ENCODE measurements at regions not wholly inside any gene's neighbourhood (a gene's known extent, or its start where the extent isn't known, plus 50 kb on each side); places are given as distances from the start of the nearest gene placed in this dataset.
"Not testable (repeated sequence)": the region's sequence is repeated elsewhere in the genome, so short reads cannot be mapped to it uniquely, and the experiment has no call there.

- no peak for DNase-seq (ENCODE audit: low read depth)
- TF ChIP-seq CTCF (conservative IDR thresholded peaks at IDR 0.05; ENCODE audit: low read depth, low read length), result no peak
- no peak overlapping the region for H3K4me3 ChIP-seq (ENCODE audit: low read depth, low read length)
Measured at GRCh38 chr5:156208271-156208670, 118.7 kb upstream of the SGCD start.

GRCh38 chr5:156218367-156219158, 108.4 kb upstream of the SGCD start:
- no peak overlapping the region for H3K4me3 ChIP-seq (ENCODE audit: low read depth, low read length)
- DNase-seq (ENCODE audit: low read depth), result no peak
- no peak for TF ChIP-seq CTCF (conservative IDR thresholded peaks at IDR 0.05; ENCODE audit: low read depth, low read length)

GRCh38 chr5:156219483-156220005, 107.4 kb upstream of the SGCD start:
- DNase-seq (ENCODE audit: low read depth), result no peak
- H3K4me3 ChIP-seq (ENCODE audit: low read depth, low read length), result no peak overlapping the region
- TF ChIP-seq CTCF (conservative IDR thresholded peaks at IDR 0.05; ENCODE audit: low read depth, low read length), result no peak

GRCh38 chr5:156221816-156222215, 105.1 kb upstream of the SGCD start:
- H3K4me3 ChIP-seq (ENCODE audit: low read depth, low read length), result no peak overlapping the region
- no peak for DNase-seq (ENCODE audit: low read depth)
- TF ChIP-seq CTCF (conservative IDR thresholded peaks at IDR 0.05; ENCODE audit: low read depth, low read length), result no peak

GRCh38 chr5:156223547-156223946, 103.4 kb upstream of the SGCD start:
- H3K4me3 ChIP-seq (ENCODE audit: low read depth, low read length), result no peak overlapping the region
- no peak for TF ChIP-seq CTCF (conservative IDR thresholded peaks at IDR 0.05; ENCODE audit: low read depth, low read length)
- DNase-seq (ENCODE audit: low read depth), result no peak

GRCh38 chr5:156226485-156226884, 100.5 kb upstream of the SGCD start:
- DNase-seq (ENCODE audit: low read depth), result not testable (repeated sequence)

GRCh38 chr5:156230887-156231286, 96.1 kb upstream of the SGCD start:
- TF ChIP-seq CTCF (conservative IDR thresholded peaks at IDR 0.05; ENCODE audit: low read depth, low read length), result no peak
- DNase-seq (ENCODE audit: low read depth), result no peak
- H3K4me3 ChIP-seq (ENCODE audit: low read depth, low read length), result no peak overlapping the region

More at GRCh38 chr5:156226485-156226884, 100.5 kb upstream of the SGCD start:
- H3K4me3 ChIP-seq (ENCODE audit: low read depth, low read length), result not testable (repeated sequence)
